Stimulated activated CD8-positive, alpha-beta memory T cell treated with anti-CD3 and anti-CD28 coated beads, Interleukin-7, amount 100 ng/mL, for 4 hours (primary cell): ENCODE measurements at regions not wholly inside any gene's neighbourhood (a gene's known extent, or its start where the extent isn't known, plus 50 kb on each side); places are given as distances from the start of the nearest gene placed in this dataset.

Source experiments
- DNase-seq, 2 donors: peaks; one replicate each; pipeline ENCODE4 v3.0.0-alpha.2; 2020; ENCODE audit warnings: low read depth in 2 of 2

DNA sequence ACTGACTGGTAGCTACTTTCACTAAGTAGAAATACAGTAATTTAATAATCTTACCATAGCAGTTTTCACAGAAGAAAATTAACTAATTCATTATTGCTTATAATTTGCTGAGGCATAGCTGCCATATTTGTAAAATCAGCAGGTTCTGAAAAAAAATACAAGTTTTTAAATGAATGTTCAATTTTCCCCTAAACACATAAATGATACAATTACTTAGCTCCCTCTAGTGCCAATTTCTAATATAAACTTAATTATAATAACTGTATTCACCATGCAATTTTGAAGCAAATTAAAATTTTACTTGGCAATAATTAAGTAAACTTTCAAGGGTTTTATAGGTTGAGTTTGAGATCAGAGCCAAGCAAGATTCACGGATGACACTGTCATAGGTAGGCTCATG lies 1321.6 kb upstream of the ACVR2A start:
- DNase-seq, result no peak

DNA sequence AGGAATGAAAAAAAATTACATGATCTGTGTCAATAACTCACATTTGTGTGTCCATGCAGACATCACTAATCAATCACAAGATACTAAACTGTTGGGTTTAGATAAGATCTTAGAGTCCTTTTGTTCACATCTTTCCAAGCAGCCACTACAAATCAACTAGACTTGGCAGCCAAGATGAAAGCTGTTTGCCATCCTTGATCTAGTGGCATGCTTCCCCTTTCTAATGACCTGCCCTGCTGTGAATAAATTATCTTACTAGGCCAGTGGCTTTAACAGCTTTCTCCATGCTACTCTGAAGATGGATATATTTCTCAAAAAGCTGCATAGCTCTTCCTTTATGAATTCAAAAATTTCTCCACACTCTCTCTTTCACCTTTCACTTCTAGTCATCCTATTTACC lies 1338.0 kb upstream of the ACVR2A start:
- no peak for DNase-seq

DNA sequence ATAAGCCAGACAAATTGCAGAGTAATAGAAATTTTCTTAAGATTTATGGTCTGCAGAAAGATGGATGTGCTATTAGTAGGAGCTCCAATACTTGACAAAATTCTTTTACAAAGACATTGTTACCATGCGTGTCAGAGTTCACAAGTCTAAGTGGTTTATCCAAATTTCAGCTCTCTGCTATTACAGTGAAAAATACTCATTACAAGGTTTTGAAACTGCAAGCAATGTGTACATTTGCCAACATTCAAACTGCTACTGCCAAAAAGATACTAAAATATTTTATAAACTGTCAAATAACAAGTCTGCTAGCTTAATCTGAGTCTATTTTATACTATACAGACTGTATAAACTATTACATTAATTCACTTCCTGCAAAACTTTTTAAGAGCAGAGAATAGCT lies 1341.5 kb upstream of the ACVR2A start:
- no peak for DNase-seq

DNA sequence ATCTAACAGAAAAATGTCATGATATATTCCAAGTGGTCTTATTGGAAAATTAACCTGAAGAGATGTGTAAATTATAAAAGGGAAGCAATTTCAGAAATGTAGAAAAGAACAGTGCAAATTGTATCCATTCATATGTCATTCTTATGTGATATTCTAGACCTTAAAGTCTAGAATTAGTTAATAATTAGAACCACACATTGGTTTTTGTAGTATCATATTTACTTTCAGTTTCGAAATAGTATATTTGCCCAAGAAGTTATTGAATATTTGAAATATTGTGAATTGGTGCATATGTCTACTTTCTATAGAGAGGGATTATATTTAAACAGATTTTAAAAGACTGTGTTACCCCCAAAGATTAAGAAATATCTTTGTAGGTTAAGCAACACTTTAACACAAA lies 1348.6 kb upstream of the ACVR2A start:
- DNase-seq, result no peak

DNA sequence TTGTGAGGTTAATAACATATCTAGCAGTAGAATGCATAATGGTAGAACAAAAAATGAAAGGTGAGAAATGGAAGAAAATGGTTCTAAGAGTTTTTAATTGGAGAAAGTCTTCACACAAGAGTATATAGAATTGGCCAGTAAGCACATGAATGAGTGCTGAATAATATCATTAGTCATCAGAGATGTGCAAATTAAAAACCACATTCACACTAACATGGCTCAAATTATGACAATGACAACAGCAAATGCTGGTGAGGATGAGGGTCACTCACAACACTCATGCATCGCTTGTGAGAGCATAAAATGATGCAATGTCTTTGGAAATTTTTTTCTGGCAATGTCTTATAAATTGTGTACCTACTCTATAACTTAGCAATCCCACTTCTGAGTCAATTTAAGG lies 1355.4 kb upstream of the ACVR2A start:
- DNase-seq, result no peak

DNA sequence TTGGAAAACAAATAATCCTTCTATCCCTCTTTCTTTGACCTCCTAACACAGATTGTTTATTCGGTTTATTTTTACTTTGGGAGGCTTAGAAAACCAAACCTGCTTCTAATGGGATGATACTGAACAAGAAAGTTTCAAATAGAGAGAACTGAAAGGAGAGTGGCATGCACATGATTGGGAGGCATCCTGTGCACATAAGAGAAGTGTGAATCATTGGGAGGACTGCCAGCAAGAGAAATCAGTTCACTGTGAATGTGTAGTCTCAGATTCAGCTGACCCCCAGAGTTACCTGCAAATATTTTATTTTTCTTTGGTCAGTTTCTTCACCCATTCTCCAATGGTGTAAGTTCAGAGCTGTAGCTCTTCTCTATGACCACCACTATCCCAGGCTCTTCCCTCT lies 1363.2 kb upstream of the ACVR2A start:
- DNase-seq, result no peak

DNA sequence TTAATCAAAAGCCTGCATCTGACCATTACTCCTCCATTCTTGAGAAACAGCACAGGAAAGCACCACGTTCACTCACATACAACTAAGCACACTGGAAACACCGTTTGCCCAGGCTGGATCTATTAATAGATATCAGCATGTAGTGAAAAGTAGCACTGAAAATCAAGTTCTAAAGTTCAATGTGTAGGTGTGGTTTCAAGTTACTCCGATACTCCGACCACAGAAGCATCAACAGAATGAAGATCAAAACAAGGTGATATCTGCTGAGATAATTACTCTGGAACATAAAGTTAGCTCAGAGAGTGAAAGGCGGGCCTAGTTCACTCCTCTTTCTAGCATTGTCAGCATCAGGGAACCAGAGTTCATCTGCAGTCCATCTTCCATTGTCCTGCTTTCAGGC lies 1367.4 kb upstream of the ACVR2A start:
- DNase-seq, result no peak

DNA sequence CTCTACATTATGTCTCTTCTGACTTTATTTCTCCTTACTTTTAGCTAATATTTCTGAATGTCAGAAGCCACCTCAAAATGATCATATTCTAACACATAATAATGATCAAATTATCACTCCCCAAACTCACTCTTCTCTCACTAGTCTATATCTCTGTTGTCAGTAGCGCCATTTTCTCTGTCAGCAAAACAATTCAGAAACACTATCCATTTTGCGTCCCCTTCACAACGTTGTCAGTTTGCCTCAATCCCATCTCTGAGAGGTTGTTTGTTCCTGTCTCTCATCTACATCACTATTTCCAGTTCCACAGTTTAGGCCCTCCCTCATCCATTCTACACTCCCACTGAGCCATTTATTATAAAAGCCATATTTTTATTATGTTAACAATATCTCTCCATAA lies 1376.3 kb upstream of the ACVR2A start:
- DNase-seq, result no peak

DNA sequence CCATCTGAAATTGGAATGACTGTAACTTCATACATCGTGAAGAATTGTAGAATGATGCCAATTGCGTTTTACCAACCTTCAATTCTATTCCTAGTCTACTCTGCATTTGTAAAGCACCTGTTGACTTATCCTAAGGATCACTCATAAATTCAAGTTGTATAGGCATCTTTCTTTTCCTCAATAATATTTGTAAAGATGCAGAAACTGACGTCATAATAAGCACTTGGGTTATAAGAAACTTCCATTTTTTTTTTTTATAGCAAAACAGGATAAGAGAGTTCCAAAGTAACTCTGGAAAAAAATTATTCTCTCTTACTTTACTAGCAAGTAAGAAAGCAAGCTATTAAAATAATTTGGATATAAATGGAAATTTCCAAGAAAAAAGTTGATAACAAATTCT lies 1377.4 kb upstream of the ACVR2A start:
- no peak for DNase-seq

DNA sequence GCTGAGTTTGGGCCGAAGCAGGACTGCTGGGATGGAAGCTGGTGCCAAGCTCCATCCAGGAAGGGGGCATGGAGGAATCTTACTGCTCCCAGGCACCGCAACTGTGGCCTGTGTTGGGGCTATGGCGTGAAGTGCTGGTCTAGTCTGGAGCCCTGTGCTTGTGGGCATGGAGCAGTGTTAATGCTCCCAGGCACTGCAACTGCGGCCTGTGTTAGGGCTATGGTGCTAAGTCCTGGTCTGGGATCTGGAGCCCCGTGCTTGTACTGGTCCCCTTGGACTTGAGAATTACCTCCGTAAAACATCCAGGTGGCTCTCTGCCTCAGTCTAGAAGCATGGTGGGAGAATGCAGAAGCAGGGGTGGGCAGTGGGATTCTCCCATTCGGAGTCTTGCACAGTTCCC lies 1379.4 kb upstream of the ACVR2A start:
- DNase-seq, result no peak

DNA sequence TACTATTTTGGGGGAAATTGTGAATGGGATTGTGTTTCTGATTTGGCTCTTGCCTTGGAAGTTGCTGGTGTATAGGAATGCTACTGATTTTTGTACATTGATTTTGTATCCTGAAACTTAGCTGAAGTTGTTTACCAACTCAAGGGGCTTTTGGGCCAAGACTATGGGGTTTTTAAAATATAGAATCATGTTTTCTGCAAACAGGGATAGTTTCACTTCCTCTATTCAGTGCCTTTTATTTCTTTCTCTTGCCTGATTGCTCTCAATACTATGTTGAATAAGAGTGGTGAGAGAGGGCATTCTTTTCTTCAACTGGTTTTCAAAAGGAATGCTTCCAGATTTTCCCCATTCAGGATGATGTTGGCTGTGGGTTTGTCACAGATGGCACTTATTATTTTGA lies 1383.8 kb upstream of the ACVR2A start:
- no peak for DNase-seq

DNA sequence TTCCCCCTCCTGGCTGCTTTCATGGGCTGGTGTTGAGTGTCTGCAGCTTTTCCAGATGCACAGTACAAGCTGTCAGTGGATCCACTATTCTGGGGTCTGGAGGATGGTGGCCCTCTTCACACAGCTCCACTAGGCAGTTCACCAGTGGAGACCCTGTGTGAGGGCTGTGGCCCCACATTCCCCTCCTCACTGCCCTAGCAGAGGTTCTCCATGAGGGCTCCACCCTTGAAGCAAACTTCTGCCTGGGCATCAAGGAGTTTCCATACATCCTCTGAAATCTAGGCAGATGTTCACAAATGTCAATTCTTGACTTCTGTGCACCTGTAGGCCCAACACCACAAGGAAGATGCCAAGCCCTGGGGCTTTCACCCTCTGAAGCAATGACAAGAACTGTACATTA lies 1386.2 kb upstream of the ACVR2A start:
- DNase-seq, result no peak

DNA sequence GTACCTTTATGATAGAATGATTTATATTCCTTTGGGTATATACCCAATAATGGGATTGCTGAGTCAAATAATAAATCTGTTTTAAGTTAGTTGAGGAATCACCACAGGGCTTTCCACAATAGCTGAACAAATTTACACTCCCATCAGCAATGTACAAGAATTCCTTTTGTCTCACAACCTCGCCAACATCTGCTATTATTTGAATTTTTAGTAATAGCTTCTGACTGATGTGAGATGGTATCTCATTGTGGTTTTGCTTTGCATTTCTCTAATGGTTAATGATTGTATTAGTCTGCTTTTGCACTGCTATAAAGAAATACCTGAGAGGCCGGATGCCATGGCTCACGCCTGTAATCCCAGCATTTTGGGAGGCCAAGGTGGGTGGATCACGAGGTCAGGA lies 1387.6 kb upstream of the ACVR2A start:
- DNase-seq, result no peak

DNA sequence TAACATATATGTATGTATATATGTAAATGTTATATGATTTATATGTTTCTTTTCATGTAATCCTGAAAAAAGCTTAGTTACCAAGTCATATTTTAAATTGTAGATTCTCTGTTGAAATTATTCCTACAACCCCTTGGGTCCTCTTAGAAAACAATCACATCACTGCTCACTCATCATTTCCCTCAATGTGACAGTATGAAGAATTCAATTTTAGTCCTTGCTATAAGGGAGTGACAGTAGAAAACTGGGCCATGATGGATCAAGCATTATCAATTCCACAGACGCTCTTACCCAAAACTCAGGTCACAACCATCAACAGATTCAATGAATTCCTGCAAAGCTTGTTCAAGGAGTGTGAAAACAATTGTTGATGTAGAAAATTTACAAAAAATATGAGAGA lies 1389.5 kb upstream of the ACVR2A start:
- no peak for DNase-seq

DNA sequence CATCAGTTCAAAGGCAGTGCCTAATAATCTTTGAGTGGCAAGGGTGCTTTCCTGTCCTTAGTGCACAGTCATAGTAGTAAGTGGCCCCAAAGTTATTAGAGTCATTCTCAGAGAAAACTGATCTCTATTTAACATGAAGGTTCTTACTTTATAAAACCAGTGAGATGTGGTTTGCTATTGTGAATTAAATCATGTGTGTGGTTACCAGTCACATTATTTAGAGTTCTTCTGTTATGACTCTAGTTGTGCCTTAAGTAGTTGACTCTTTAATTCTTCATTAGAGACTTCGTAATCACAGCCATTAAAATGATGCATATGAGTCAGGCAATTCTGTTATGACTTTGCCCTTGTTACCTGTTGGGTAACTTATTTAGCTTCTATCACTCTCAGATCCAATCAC lies 1392.9 kb upstream of the ACVR2A start:
- no peak for DNase-seq

DNA sequence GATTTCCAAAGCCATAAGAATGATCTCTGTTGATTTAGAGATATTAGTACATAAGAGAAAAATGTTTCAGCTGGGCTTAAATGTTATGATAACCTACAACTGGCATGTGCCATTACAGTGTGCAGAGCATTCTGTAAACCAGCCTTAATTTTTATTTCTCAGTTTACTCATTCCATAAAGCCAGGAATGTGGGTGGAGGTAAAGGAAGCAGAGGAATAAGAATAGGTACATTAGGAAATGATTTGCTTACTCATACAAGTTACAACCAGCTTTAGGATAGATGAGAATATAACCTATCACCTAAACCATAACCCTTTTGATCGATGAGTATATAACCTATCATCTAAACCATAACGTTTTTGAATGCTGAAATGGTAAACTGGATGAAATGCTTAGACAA lies 1394.7 kb upstream of the ACVR2A start:
- no peak for DNase-seq

DNA sequence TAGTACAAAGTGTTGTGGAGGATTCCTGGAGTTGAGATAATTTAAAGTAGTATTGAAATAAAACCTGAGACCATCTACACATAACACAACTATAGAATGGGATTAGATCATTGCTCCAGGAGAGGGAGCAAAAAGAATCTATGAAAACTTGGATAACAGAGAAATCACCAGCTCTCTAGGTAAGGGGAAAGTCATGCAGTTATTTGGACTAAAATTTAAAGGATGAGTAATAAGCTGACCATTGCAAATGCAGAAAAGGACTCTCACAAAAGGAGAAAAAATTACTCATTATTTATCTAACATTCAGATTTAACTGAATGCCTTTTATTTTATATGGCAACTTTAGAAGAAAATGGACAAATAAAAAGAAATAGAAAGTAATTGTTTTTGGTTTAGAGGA lies 1399.8 kb upstream of the ACVR2A start:
- no peak for DNase-seq

DNA sequence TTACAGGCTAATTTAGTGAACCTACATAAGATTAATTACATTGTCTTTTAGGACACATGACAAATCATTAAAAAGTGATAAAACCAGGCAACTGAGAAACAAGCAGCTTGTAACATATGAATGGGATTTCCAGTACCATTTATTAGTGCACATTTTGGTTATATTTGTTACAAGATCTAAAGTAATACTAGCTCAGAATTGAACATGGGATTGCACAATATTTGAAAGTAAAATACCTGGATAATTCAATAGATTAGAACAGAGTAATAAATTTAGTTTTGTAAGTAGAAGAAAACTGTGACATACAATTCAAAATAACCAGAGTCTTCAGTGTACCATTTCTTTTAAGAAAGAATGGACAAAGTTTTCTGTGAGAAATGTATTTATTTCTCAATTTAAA lies 1400.7 kb upstream of the ACVR2A start:
- no peak for DNase-seq

DNA sequence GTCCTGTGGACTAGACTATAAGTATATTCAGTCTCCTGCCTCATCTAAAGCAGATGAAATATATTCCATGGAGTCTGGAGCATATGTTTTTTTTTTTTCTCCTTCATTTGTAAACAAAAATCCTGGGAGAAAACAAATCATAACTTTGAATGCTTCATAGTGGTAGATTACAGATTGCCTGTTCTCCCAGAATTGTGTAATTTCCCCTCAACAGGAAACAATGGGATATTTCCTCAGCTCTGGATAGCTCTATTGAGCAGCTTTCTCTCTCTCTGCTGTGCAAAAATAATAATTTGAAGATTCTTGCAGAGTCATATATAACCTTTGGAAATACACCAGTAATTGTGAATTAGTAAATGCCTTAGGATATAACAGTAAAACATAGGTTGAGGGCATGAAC lies 1406.6 kb upstream of the ACVR2A start:
- DNase-seq, result no peak

DNA sequence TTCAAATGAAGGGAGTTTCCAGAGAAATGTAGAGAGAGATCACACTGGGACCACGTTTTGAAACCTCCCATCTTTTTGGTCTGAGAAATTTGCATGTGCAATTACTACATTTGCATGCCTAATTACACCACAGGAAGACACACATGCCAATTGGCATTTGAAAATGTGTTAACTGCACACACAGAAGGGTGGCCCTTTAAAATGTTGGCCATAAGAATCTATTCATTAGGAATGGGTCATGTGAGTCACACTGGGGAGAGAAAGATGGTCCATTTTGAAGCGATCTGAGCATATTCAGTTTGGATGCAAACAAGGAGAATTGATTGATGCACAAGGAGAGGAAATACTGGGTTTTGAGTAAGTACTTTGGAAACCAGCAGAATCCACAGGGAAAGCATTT lies 1407.1 kb upstream of the ACVR2A start:
- DNase-seq, result no peak

DNA sequence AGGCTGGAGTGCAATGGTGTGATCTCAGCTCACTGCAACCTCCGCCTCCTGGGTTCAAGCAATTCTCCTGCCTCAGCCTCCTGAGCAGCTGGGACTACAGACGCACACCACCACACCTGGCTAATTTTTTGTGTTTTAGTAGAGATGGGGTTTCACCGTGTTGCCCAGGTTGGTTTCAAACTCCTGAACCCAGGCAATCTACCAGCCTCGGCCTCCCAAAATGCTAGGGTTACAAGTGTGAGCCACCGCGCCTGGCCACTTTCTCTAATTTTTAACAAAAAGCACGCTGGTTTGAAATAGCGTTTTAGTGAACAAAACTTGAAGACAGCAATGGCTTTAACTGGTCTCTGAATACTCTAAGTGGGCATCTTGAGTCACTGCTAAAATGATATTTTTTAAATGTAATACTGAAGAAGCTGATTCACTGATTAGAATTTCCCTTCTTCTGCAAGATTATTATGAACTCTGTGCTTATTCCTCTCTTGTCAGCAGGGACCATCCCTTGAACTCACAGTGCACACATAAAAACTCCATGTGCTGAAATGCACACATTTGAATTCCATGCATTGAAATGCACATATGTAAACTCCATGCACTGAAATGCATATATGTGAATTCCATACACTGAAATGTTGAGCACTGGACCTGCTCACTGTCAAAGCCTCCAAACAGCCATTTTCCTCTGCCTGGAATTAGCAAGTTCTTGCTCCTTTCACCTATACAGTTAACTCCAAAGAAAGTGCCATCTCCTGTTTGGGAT lies 1411.5 kb upstream of the ACVR2A start:
- no peak for DNase-seq

DNA sequence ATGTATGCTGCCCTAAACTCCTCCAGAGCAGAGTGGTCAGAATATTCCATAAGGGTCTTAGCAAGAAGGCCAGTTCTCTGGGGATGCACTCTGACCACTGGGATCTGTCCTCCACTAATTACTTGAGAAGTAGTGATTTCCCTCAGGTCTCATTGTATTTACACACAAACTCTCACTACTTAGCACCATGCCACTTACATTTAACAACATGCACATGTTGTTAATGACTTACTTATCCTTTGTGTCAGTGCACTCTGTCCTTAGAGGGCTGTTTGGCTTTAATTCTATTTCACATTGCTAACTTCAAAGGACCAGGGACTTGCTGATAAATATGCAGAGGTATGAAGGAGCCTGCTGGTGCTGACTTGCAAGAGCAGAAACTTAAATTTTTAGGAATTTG lies 1415.5 kb upstream of the ACVR2A start:
- DNase-seq, result no peak

DNA sequence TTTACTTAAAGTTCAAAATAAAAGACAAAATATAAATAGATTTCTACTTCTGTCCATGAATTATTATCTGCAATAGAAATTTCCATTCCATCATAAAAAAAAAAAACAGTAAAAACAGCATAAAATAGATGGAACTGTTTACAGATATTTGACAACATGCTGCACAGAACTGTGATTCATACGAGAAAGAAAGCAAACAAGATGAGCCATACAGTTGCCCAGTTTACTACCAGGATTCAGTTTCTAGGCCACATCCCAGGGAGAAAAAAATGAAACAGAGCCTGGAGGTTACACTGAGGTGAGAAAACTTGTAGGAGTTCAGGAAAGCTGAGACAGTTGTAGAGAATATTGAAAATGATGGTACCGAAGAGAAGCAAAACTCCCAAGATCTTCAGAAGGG lies 1426.9 kb upstream of the ACVR2A start:
- no peak for DNase-seq

DNA sequence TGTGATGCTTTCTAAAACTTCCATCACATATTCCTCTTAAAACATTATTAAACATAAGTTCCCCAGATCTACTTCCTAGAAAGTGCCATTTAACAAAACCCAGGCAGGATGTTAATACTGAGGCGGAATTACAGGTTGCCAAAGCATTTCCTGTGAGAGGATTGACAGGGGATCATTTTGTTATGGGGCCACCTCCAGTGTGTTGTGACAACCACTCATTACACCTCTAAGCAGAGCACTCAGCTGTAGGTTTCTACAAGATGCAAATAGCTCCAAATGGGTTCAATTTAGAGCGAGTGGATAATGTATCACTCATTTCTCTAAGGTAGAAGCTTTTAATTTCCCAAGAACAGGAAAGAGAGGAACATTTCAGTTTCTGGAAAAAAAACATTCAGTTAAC lies 1429.5 kb upstream of the ACVR2A start:
- no peak for DNase-seq
